Thymus (tissue), 11 donors: ENCODE measurements at regions not wholly inside any gene's neighbourhood (a gene's known extent, or its start where the extent isn't known, plus 50 kb on each side); places are given as distances from the start of the nearest gene placed in this dataset.

ENCODE experiments used
- DNase-seq, 9 donors: peaks; one replicate each; pipeline ENCODE4 v3.0.0-alpha.2; 2013; ENCODE audit warnings: low spot score in 9 of 9, low read depth in 6 of 9, missing footprints in 1 of 9
- H3K27ac ChIP-seq, 2 donors: one replicate each; pipeline ENCODE4 v1.5.1; 2013; ENCODE audit warnings: control low read depth in 1 of 2, low read depth in 1 of 2, low read length in 1 of 2, mild to moderate bottlenecking in 1 of 2, moderate library complexity in 1 of 2
- H3K27me3 ChIP-seq, 2 donors: one replicate each; pipeline ENCODE4 v1.5.1; 2013; ENCODE audit warnings: low read length in 1 of 2; ENCODE audit not compliant: control insufficient read depth in 2 of 2, insufficient read depth in 1 of 2
- H3K36me3 ChIP-seq, 2 donors: one replicate each; pipeline ENCODE4 v1.5.1; 2013; ENCODE audit warnings: low read length in 1 of 2, mild to moderate bottlenecking in 1 of 2, moderate library complexity in 1 of 2; ENCODE audit not compliant: control insufficient read depth in 2 of 2, insufficient read depth in 2 of 2
- H3K4me1 ChIP-seq, 2 donors: one replicate each; pipeline ENCODE4 v1.5.1; 2013; ENCODE audit warnings: low read length in 2 of 2; ENCODE audit not compliant: control insufficient read depth in 2 of 2, insufficient read depth in 2 of 2
- H3K4me3 ChIP-seq, 2 donors: one replicate each; pipeline ENCODE4 v1.5.1; 2013; ENCODE audit warnings: low read length in 2 of 2, control low read depth in 1 of 2, mild to moderate bottlenecking in 1 of 2
- H3K9me3 ChIP-seq, 2 donors: one replicate each; pipeline ENCODE4 v1.5.1; 2013; ENCODE audit warnings: low read length in 1 of 2, mild to moderate bottlenecking in 1 of 2; ENCODE audit not compliant: control insufficient read depth in 2 of 2, insufficient read depth in 1 of 2
- WGBS: extraction: QIAGEN DNeasy Blood & Tissue Kit; methylation state at CpG from one replicate; pipeline ENCODE4 v1.1.7; 2013; 5-methylcytosine and 5-hydroxymethylcytosine counted together
- donor health status: healthy.

DNA sequence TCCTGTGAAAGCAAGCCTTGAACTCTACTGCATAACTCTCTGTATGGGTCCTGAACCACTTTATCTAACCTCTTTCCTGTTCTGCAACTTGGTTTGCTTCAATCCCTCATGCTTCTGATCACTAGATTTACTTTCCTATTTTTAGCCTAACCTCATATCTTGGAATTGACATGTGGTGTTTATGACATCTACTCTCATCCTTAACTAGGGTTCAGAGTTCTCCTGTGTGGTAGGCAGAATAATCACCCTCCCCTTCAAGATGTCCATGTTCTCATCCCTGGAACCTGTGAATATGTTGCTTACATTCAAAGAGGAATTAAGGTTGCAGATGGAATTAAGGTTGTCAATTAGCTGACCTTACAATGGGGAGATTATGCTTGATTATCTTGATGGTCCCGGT lies 67.4 kb upstream of the STXBP6 start:
- no peaks in the 10 kb centered on the region for H3K36me3 ChIP-seq
- H3K4me3 ChIP-seq, result no peak overlapping the region
- no peaks in the 10 kb centered on the region for H3K9me3 ChIP-seq
- H3K4me1 ChIP-seq, result no peaks in the 10 kb centered on the region
- no peaks in the 10 kb centered on the region for H3K27me3 ChIP-seq
- WGBS, result 98% methylated on average over 1 of the region's 1 CpG
- no peak overlapping the region for H3K27ac ChIP-seq
- DNase-seq, result no peak

DNA sequence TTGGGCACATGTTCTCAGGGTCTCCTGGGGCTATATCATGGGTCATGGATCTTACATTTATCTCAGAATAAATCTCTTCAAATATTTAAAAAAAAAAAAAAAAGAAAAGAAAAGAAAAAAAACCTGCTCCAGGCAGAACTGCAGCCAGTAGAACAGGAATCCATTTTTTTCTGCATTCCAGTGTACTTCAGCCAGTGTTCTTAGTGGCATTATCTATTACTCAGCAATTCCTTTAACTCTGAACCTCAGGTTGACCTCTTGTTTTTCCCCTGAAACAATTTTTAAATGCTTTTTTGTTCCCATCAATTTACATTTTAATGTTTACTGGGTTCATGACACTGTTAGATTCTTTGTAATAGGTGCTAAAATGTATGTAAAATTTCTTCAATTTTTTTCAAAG lies 66.7 kb upstream of the STXBP6 start:
- Histone ChIP-seq H3K27me3 (no peaks in the 10 kb centered on the region), H3K4me3 (no peak overlapping the region), H3K4me1 (no peaks in the 10 kb centered on the region), H3K27ac (no peak overlapping the region), H3K9me3 (no peaks in the 10 kb centered on the region), H3K36me3 (no peaks in the 10 kb centered on the region)
- no peak for DNase-seq

DNA sequence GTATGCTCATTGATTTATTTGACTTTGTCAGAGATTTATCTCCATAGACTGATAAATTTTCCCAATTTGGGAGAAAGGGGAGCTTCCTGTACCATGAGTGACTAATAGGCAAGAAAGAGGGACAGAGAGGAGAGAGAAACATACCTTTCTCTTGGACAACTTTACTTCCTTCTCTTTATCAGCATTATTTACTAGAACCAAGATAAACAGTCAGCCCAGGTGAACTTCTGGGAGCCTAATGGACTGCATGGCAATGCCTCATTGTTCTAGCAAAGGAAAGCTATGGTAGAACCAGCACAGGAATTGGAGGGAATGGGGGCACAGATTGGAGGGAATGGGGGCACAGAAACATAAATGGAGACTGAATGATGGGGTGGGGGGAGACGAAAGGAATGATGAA lies 63.4 kb upstream of the STXBP6 start:
- Histone ChIP-seq H3K27ac (no peak overlapping the region), H3K36me3 (no peaks in the 10 kb centered on the region), H3K4me1 (no peaks in the 10 kb centered on the region), H3K27me3 (no peaks in the 10 kb centered on the region), H3K4me3 (no peak overlapping the region), H3K9me3 (no peaks in the 10 kb centered on the region)
- DNase-seq, result no peak
- WGBS, result 89% methylated on average over 1 of the region's 1 CpG

DNA sequence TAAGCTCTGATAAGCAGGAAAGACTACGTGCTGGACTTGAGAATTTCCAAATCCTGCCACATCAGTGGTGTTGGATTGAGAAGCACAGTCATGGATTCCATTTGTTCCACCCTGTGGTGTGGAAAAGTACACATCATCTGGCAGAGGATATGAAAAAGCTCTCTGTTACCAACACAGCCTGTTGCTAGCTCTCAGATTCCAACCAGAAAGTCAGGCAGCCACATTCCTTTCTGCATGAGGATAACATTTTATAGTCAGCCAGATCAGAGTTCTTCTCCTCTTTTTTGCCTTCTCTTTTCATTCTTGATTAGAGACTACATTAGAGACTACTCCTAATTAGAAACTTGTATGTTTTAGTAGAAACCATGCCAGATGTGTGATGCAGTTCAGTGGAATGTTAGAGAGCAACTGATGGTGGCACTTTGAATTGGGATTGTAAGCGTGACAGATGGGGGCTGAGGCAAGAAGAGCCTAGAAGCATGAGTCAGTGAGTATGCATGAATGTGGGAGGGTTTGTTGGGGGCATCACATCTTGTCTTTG lies 61.2 kb upstream of the STXBP6 start:
- WGBS, result 86% methylated on average over 2 of the region's 2 CpGs
- peak overlapping the region in 1 of 2 donors; percentile 26 for H3K27ac ChIP-seq
- no peaks in the 10 kb centered on the region for H3K9me3 ChIP-seq
- H3K4me1 ChIP-seq, result no peaks in the 10 kb centered on the region
- no peaks in the 10 kb centered on the region for H3K27me3 ChIP-seq
- DNase-seq, result no peak
- no peak overlapping the region for H3K4me3 ChIP-seq
- H3K36me3 ChIP-seq, result no peaks in the 10 kb centered on the region

DNA sequence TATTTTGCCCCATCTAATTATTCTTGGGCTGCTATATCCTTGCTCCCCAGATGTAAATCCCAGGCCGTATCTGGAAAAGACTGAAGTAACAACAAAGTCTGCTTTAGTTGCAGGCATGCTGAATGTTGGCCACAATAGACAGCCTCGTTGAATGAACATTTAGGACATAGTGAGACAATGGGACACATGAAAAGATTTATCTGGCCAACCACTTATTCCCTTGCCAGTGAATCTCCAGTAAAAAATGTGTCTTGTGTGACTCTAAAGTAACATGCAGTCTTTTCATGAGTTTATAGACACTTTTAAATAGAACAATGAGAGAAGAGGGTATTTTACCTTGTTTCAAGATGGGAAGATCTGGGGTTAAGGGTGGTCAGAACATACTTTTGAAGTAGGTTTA lies 60.2 kb upstream of the STXBP6 start:
- Histone ChIP-seq H3K27me3 (no peaks in the 10 kb centered on the region), H3K4me3 (no peak overlapping the region), H3K27ac (no peak overlapping the region), H3K9me3 (no peaks in the 10 kb centered on the region), H3K36me3 (no peaks in the 10 kb centered on the region), H3K4me1 (no peaks in the 10 kb centered on the region)
- DNase-seq, result no peak
- 68% methylated on average over 2 of the region's 2 CpGs for WGBS

DNA sequence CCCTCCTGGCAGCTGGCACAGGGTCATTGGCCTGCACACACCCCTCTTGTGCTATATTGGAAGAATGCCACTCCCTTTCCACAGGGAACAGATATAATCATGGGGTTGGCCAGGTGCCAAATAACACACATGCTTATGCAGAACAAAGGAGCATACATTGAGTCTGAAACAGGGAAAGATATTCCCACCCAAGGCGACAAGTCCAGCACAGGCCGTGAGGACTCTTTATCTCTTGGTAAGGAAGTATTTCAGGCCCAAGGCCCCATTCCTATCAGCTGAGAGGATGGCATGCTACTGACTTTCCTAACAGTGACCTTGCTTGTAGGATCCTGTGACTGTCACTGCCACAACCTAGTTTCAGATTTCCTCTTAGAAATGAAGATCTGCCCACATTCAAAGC lies 59.0 kb upstream of the STXBP6 start:
- H3K4me1 ChIP-seq, result no peaks in the 10 kb centered on the region
- no peak for DNase-seq
- H3K27ac ChIP-seq, result no peak overlapping the region
- no peaks in the 10 kb centered on the region for H3K27me3 ChIP-seq
- H3K9me3 ChIP-seq, result no peaks in the 10 kb centered on the region
- H3K36me3 ChIP-seq, result no peaks in the 10 kb centered on the region
- H3K4me3 ChIP-seq, result no peak overlapping the region
- 89% methylated on average over 2 of the region's 2 CpGs for WGBS

DNA sequence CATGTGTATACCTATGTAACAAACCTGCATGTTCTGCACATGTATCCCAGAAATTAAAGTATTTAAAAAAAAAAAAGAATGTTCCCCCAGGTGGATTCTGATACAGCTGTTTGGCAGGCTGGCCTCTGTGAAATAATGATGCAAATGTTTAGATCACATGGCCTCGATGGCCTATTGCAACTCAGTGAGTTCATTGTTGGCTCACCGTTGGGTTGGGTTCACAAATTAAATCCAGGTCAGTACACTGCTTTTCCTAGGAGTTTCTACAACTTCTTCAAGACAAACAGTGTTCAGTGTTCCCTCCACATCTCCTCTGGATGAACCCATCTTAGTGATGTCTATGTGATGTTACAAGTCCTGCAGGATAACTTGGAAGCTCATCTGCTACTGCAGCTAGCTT lies 58.3 kb upstream of the STXBP6 start:
- Histone ChIP-seq H3K27me3 (no peaks in the 10 kb centered on the region), H3K4me1 (no peaks in the 10 kb centered on the region), H3K36me3 (no peaks in the 10 kb centered on the region), H3K27ac (no peak overlapping the region), H3K9me3 (no peaks in the 10 kb centered on the region), H3K4me3 (no peak overlapping the region)
- no peak for DNase-seq
- 97% methylated on average over 2 of the region's 2 CpGs for WGBS

DNA sequence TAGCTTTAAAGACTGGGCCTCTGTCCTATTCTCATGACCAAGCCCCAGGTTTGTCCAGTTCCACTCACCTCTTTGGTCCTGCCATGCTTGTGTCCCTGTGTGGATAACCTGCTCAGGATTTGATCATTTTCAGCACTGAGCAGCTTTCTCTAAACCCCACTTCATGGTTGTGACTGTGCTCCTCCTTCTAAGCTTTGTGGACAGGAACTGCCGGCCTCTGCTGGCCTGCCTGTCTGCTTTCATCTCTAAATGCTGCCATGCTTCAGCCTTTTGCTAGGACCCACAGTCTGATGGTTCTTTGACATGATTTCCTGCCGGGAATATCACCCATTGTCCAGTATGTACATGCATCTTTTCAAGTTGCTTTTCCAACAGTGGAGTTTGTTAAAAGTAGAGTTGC lies 53.9 kb upstream of the STXBP6 start:
- no peaks in the 10 kb centered on the region for H3K27me3 ChIP-seq
- WGBS, result 93% methylated on average over 2 of the region's 2 CpGs

DNA sequence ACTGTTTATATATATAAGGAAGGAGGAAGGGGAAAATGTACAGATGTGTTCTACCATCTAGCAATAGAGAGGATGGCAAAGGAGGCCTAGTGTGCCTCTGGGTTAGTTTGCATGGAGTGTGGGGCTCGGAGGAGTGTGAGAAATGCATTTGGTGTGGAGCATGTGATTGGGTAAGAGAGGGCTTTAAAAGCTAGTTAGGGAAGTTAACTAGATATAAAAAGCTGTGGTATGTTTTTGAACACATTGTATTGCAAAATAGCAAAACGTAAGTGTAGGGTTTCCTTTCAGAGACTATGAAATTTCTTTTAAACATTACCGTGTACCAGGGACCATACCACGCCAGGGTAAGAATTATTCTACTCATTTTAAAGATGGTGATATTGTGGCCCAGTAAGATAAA lies 53.3 kb upstream of the STXBP6 start:
- Histone ChIP-seq H3K4me1 (no peaks in the 10 kb centered on the region), H3K27ac (no peak overlapping the region), H3K36me3 (no peaks in the 10 kb centered on the region), H3K9me3 (no peaks in the 10 kb centered on the region), H3K4me3 (no peak overlapping the region), H3K27me3 (no peaks in the 10 kb centered on the region)
- WGBS, result 93% methylated on average over 4 of the region's 4 CpGs
- DNase-seq, result no peak

More for the DNA sequence above, 53.9 kb upstream of the STXBP6 start:
- Histone ChIP-seq H3K4me3 (no peak overlapping the region), H3K36me3 (no peaks in the 10 kb centered on the region), H3K9me3 (no peaks in the 10 kb centered on the region), H3K27ac (no peak overlapping the region), H3K4me1 (no peaks in the 10 kb centered on the region)
- no peak for DNase-seq

DNA sequence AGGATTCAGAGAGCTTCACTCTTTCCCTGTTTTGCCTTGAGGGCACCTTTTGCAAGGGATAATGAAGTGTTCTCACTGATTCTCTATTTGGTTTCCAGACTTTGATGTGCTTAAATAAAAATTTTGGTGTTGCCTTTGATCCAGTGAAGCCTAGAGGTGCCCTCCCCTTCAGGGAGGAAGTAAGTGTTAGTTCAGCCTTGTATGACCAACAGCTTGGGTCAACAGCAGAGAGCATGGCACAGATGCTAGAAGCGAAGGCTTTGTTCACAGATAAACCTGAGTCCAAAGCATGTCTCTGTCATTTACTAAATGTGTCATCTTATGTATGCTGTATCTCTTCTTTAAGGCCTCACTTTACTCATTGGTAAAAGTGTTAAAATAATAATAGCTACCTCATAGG lies 52.8 kb upstream of the STXBP6 start:
- Histone ChIP-seq H3K4me1 (no peaks in the 10 kb centered on the region), H3K9me3 (no peaks in the 10 kb centered on the region), H3K4me3 (no peak overlapping the region), H3K36me3 (no peaks in the 10 kb centered on the region), H3K27ac (no peak overlapping the region), H3K27me3 (no peaks in the 10 kb centered on the region)
- no peak for DNase-seq
- WGBS, result 98% methylated on average over 1 of the region's 1 CpG
